Keratinocyte (primary cell): ENCODE measurements at regions not wholly inside any gene's neighbourhood (a gene's known extent, or its start where the extent isn't known, plus 50 kb on each side); places are given as distances from the start of the nearest gene placed in this dataset.

Experiments used
- DNase-seq: peaks from one replicate; pipeline ENCODE4 v3.0.0-alpha.2; 2011; ENCODE audit warnings: low read depth, missing footprints, low spot score
- FAIRE-seq: peaks from 2 replicates; lab custom pipeline; 2011; peaks lifted over from hg19 to GRCh38; lab: Jason Lieb, UNC
- H2AFZ ChIP-seq: 2 replicates; pipeline ENCODE4 v1.6.0; 2012; ENCODE audit warnings: low read length, control low read depth, inconsistent platforms; ENCODE audit not compliant: control insufficient read depth
- H3K27ac ChIP-seq: 2 replicates; pipeline ENCODE4 v1.5.1; 2011; ENCODE audit warnings: low read length; ENCODE audit not compliant: control insufficient read depth, insufficient read depth
- H3K27me3 ChIP-seq: 3 replicates; pipeline ENCODE4 v1.6.0; 2011; ENCODE audit warnings: low read length; ENCODE audit not compliant: control insufficient read depth, insufficient read depth; ENCODE audit errors: extremely low read depth
- H3K36me3 ChIP-seq, 2 experiments: 2 replicates in 1 of 2; 3 replicates in 1 of 2; pipeline ENCODE4 v1.5.1; 2011; ENCODE audit warnings: low read length in 2 of 2, mild to moderate bottlenecking in 1 of 2; ENCODE audit not compliant: control insufficient read depth in 2 of 2, insufficient read depth in 2 of 2; ENCODE audit errors: extremely low read depth in 1 of 2
- H3K4me1 ChIP-seq: 3 replicates; pipeline ENCODE4 v1.5.1; 2011; ENCODE audit warnings: low read length; ENCODE audit not compliant: control insufficient read depth, insufficient read depth; ENCODE audit errors: extremely low read depth
- H3K4me2 ChIP-seq: 3 replicates; pipeline ENCODE4 v1.6.0; 2011; ENCODE audit warnings: low read depth, low read length; ENCODE audit not compliant: control insufficient read depth, insufficient read depth; ENCODE audit errors: extremely low read depth
- H3K4me3 ChIP-seq, 3 experiments: fragments of 200-600 bp in 1 of 3; sonication (generic) in 1 of 3; 2 replicates in 2 of 3; 3 replicates in 1 of 3; pipeline ENCODE4 v1.5.1; 2011 to 2016; ENCODE audit warnings: low read length in 3 of 3, mild to moderate bottlenecking in 3 of 3, control low read depth in 2 of 3, inconsistent platforms in 1 of 3, low read depth in 1 of 3, mixed read lengths in 1 of 3, mixed run types in 1 of 3, moderate library complexity in 1 of 3; ENCODE audit not compliant: control insufficient read depth in 2 of 3, insufficient read depth in 2 of 3; ENCODE audit errors: extremely low read depth in 1 of 3
- H3K79me2 ChIP-seq: 2 replicates; pipeline ENCODE4 v1.6.0; 2012; ENCODE audit warnings: low read length; ENCODE audit not compliant: control insufficient read depth, insufficient read depth
- H3K9ac ChIP-seq: 3 replicates; pipeline ENCODE4 v1.6.0; 2011; ENCODE audit warnings: low read length; ENCODE audit not compliant: control insufficient read depth, insufficient read depth; ENCODE audit errors: extremely low read depth
- H3K9me1 ChIP-seq: 3 replicates; pipeline ENCODE4 v1.6.0; 2011; ENCODE audit warnings: low read length; ENCODE audit not compliant: control insufficient read depth, insufficient read depth; ENCODE audit errors: extremely low read depth
- H3K9me3 ChIP-seq: 2 replicates; pipeline ENCODE4 v1.5.1; 2012; ENCODE audit warnings: low read depth, low read length; ENCODE audit not compliant: control insufficient read depth
- H4K20me1 ChIP-seq: 3 replicates; pipeline ENCODE4 v1.6.0; 2011; ENCODE audit warnings: low read length; ENCODE audit not compliant: control insufficient read depth, insufficient read depth; ENCODE audit errors: extremely low read depth
- CTCF ChIP-seq, 3 experiments: IDR thresholded peaks in 1 of 3; conservative IDR thresholded peaks in 1 of 3; optimal IDR thresholded peaks in 1 of 3; 2 replicates in 2 of 3; 3 replicates in 1 of 3; pipeline versions ENCODE3 to v1.5.1; 2011; ENCODE audit warnings: low read length in 3 of 3, mild to moderate bottlenecking in 3 of 3, moderate library complexity in 2 of 3, control low read depth in 1 of 3, inconsistent platforms in 1 of 3; ENCODE audit not compliant: insufficient read depth in 2 of 3; ENCODE audit errors: extremely low read depth in 1 of 3
- EZH2 ChIP-seq: IDR thresholded peaks from one replicate; pipeline ENCODE4 v1.6.1; 2012; ENCODE audit warnings: inconsistent platforms, mild to moderate bottlenecking, low read length, moderate library complexity
- dilution Hi-C: fragments of 300-500 bp; cut with MboI; formaldehyde crosslinking; loops from one replicate; pipeline ENCODE4 v1.7.0; 2020; ENCODE audit warnings: low sequenced_read_pairs; ENCODE audit not compliant: extremely low pct_ligation_motif_present

- no peaks in the 10 kb centered on the region for H3K4me1 ChIP-seq
- DNase-seq: no peak
- no peaks in the 10 kb centered on the region for H3K27me3 ChIP-seq
Observed at GRCh38 chr9:134981829-134982228, 64.1 kb upstream of the FCN1 start.

GRCh38 chr9:134982311-134982710 is 64.6 kb upstream of the FCN1 start:
- no peaks in the 10 kb centered on the region for H4K20me1 ChIP-seq
- no peak overlapping the region for H2AFZ ChIP-seq
- DNase-seq: no peak
- H3K4me3 ChIP-seq: no peak overlapping the region
- H3K27me3 ChIP-seq: no peaks in the 10 kb centered on the region
- no peak for FAIRE-seq
- no peak overlapping the region for H3K9ac ChIP-seq
- H3K9me3 ChIP-seq: peaks cover 3% of the 10 kb centered on the region
- dilution Hi-C loops: no loop called here
- no peaks in the 10 kb centered on the region for H3K4me1 ChIP-seq
- H3K9me1 ChIP-seq: no peaks in the 10 kb centered on the region
- H3K36me3 ChIP-seq: no peaks in the 10 kb centered on the region
- no peaks in the 10 kb centered on the region for H3K79me2 ChIP-seq
- H3K27ac ChIP-seq: no peak overlapping the region
- no peak overlapping the region for H3K4me2 ChIP-seq
- TF ChIP-seq CTCF (optimal IDR thresholded peaks at IDR 0.05 in 1 of 3, IDR thresholded peaks at IDR 0.05 in 1 of 3, conservative IDR thresholded peaks at IDR 0.05 in 1 of 3; ENCODE audit: extremely low read depth in 1 of 3, insufficient read depth in 2 of 3, low read length in 3 of 3): no peak
- no peak for TF ChIP-seq EZH2

More at GRCh38 chr9:134981829-134982228, 64.1 kb upstream of the FCN1 start:
- H3K27ac ChIP-seq: no peak overlapping the region
- no peak overlapping the region for H2AFZ ChIP-seq
- dilution Hi-C loops: no loop called here
- no peaks in the 10 kb centered on the region for H3K79me2 ChIP-seq
- no peaks in the 10 kb centered on the region for H3K9me1 ChIP-seq
- peaks cover under 1% of the 10 kb centered on the region for H3K9me3 ChIP-seq
- H3K36me3 ChIP-seq: no peaks in the 10 kb centered on the region
- H4K20me1 ChIP-seq: no peaks in the 10 kb centered on the region
- no peak overlapping the region for H3K4me3 ChIP-seq
- TF ChIP-seq CTCF (optimal IDR thresholded peaks at IDR 0.05 in 1 of 3, IDR thresholded peaks at IDR 0.05 in 1 of 3, conservative IDR thresholded peaks at IDR 0.05 in 1 of 3; ENCODE audit: extremely low read depth in 1 of 3, insufficient read depth in 2 of 3, low read length in 3 of 3) (no peak), EZH2 (no peak)
- H3K4me2 ChIP-seq: no peak overlapping the region
- H3K9ac ChIP-seq: no peak overlapping the region
- no peak for FAIRE-seq
